ENCODE measurements at regions not wholly inside any gene's neighbourhood (a gene's known extent, or its start where the extent isn't known, plus 50 kb on each side); places are given as distances from the start of the nearest gene placed in this dataset.

- H3K27me3 ChIP-seq (replicated peaks; ENCODE audit: control insufficient read depth, insufficient read depth, low read length) = no peaks in the 10 kb centered on the region
- no peak for DNase-seq (ENCODE audit: extremely low read depth, insufficient read length)
- TF ChIP-seq, protein P1, sequence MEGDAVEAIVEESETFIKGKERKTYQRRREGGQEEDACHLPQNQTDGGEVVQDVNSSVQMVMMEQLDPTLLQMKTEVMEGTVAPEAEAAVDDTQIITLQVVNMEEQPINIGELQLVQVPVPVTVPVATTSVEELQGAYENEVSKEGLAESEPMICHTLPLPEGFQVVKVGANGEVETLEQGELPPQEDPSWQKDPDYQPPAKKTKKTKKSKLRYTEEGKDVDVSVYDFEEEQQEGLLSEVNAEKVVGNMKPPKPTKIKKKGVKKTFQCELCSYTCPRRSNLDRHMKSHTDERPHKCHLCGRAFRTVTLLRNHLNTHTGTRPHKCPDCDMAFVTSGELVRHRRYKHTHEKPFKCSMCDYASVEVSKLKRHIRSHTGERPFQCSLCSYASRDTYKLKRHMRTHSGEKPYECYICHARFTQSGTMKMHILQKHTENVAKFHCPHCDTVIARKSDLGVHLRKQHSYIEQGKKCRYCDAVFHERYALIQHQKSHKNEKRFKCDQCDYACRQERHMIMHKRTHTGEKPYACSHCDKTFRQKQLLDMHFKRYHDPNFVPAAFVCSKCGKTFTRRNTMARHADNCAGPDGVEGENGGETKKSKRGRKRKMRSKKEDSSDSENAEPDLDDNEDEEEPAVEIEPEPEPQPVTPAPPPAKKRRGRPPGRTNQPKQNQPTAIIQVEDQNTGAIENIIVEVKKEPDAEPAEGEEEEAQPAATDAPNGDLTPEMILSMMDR (IDR thresholded peaks at IDR 0.05; ENCODE audit: insufficient read depth, low read length, poor library complexity, severe bottlenecking) = no peak
Observed at GRCh38 chr2:177015356-177015923, 197.2 kb upstream of the HNRNPA3 start.

DNA sequence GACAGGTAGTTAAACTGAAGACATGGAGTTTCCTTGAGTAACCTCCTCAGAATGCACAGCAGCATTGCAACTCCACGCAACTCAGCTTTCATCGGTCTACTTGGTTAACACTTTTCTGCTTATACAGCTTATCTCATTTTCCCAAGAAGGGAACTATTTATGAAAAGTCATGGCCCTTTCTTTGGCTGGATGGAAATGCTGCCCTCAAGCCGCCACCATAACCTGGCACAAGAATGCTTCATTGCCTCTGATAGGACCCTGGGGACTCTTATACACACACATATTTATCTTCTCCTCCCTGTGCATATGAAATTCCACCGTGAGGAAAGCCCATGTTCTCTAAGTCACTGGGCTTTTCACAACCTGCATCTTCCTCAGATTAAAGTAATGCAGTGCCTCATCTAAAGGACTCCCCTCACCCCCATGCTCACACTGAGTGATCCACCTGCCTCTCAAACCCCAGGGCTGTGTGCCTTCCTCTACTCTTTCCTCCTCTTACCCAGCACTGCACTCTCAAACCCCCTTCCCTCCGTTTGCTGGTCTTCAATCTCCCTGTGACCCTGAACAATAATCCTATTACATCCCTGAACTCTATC lies 192.0 kb upstream of the HNRNPA3 start:
- Histone ChIP-seq H3K36me3 (ENCODE audit: control insufficient read depth, insufficient read depth, low read length) (no peaks in the 10 kb centered on the region), H3K4me3 (replicated peaks; ENCODE audit: low read depth, low read length) (no peak overlapping the region), H3K27me3 (replicated peaks; ENCODE audit: control insufficient read depth, insufficient read depth, low read length) (no peaks in the 10 kb centered on the region; the same call in 1 of the 2 replicates)
- TF ChIP-seq, protein P1 (IDR thresholded peaks at IDR 0.05; ENCODE audit: insufficient read depth, low read length, poor library complexity, severe bottlenecking) = no peak
- DNase-seq (ENCODE audit: extremely low read depth, insufficient read length) = no peak

More at GRCh38 chr2:177015356-177015923, 197.2 kb upstream of the HNRNPA3 start:
- no peak overlapping the region for H3K4me3 ChIP-seq (replicated peaks; ENCODE audit: low read depth, low read length)
- H3K36me3 ChIP-seq (ENCODE audit: control insufficient read depth, insufficient read depth, low read length) = no peaks in the 10 kb centered on the region

- TF ChIP-seq, protein P1 (IDR thresholded peaks at IDR 0.05; ENCODE audit: insufficient read depth, low read length, poor library complexity, severe bottlenecking) = no peak
- DNase-seq (ENCODE audit: extremely low read depth, insufficient read length) = no peak
- Histone ChIP-seq H3K4me3 (replicated peaks; ENCODE audit: low read depth, low read length) (no peak overlapping the region), H3K36me3 (ENCODE audit: control insufficient read depth, insufficient read depth, low read length) (no peaks in the 10 kb centered on the region), H3K27me3 (replicated peaks; ENCODE audit: control insufficient read depth, insufficient read depth, low read length) (no peaks in the 10 kb centered on the region; the same call in 1 of the 2 replicates)
Observed at GRCh38 chr2:177021706-177022343, 190.8 kb upstream of the HNRNPA3 start.

DNA sequence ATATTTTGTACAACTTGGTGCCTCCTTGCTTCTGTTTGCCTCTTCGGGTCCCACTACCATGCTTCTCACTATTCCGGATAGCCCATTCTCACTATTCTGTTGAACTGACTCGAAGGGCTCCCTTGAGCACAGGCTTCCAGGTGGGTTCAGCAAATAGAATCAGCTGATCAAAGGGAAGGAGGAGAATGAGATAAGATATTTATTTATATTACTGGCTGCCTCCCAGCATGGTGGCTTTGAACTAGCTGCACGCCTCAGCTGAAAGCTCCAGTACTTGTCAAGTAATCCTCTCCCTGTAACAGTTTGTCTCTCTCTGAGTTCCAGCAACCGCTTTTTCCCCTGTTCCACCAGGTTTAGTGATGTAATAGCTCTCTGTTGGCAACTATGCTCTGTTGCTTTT lies 187.8 kb upstream of the HNRNPA3 start:
- DNase-seq (ENCODE audit: extremely low read depth, insufficient read length) = no peak
- no peaks in the 10 kb centered on the region for H3K36me3 ChIP-seq (ENCODE audit: control insufficient read depth, insufficient read depth, low read length)
- TF ChIP-seq, protein P1 (IDR thresholded peaks at IDR 0.05; ENCODE audit: insufficient read depth, low read length, poor library complexity, severe bottlenecking) = no peak
- H3K27me3 ChIP-seq (replicated peaks; ENCODE audit: control insufficient read depth, insufficient read depth, low read length) = no peaks in the 10 kb centered on the region; the same call in 1 of the 2 replicates
- H3K4me3 ChIP-seq (replicated peaks; ENCODE audit: low read depth, low read length) = no peak overlapping the region

DNA sequence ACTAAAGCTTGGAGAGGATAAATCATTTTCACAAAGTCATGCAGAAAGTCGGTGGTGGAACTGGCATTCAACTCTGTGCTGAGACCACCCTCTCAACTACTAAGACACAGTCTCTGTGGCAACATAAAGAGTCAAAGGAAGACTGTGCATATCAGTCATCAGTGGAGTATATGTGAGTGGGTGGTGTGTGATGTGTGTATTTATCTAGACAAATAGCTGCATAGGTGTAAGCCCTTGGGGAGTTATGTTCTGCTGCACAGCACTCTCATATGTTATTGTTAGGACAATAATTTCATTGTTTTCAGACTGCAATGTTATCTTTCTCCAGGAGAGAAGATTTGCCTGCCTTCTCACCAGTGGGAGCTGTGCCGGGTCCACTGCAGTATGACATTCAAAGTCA lies 186.3 kb upstream of the HNRNPA3 start:
- no peaks in the 10 kb centered on the region for H3K27me3 ChIP-seq (replicated peaks; ENCODE audit: control insufficient read depth, insufficient read depth, low read length)
- no peak overlapping the region for H3K4me3 ChIP-seq (replicated peaks; ENCODE audit: low read depth, low read length)
- DNase-seq (ENCODE audit: extremely low read depth, insufficient read length) = no peak
- TF ChIP-seq, protein P1 (IDR thresholded peaks at IDR 0.05; ENCODE audit: insufficient read depth, low read length, poor library complexity, severe bottlenecking) = no peak
- no peaks in the 10 kb centered on the region for H3K36me3 ChIP-seq (ENCODE audit: control insufficient read depth, insufficient read depth, low read length)

Data from GM06990 (cell line).